SK-N-SH (cell line): ENCODE measurements at regions not wholly inside any gene's neighbourhood (a gene's known extent, or its start where the extent isn't known, plus 50 kb on each side); places are given as distances from the start of the nearest gene placed in this dataset.

Experiments used
- CTCF ChIA-PET: fragments of 300-600, 350-600 bp; formaldehyde crosslinking; extraction: SDS; loops from one replicate; lab custom pipeline; 2021; lab: Yijun Ruan, JAX
- POLR2A ChIA-PET: fragments of 350-600 bp; sonication (Branson Sonifier 250); formaldehyde crosslinking; extraction: SDS; loops from one replicate; lab custom pipeline; 2020; ENCODE audit warnings: antibody characterized with exemption, inconsistent platforms; lab: Yijun Ruan, JAX
- DNase-seq: peaks from one replicate; pipeline ENCODE4 v3.0.0; 2012
- H2AFZ ChIP-seq: fragments of 200-600 bp; sonication (generic); 2 replicates; pipeline ENCODE4 v1.8.1; 2016; ENCODE audit warnings: antibody characterized with exemption, mild to moderate bottlenecking, low read depth
- H3F3A ChIP-seq: fragments of 200-600 bp; sonication (generic); replicated peaks from 2 replicates; pipeline ENCODE3; 2016; ENCODE audit warnings: antibody characterized with exemption, mild to moderate bottlenecking; ENCODE audit not compliant: insufficient read depth
- H3K27ac ChIP-seq, 2 experiments: fragments of 200-500 bp in 1 of 2; fragments of 200-600 bp in 1 of 2; sonication (Bioruptor generic) in 1 of 2; sonication (generic), shearing (Covaris generic) in 1 of 2; 2 replicates each; pipeline versions ENCODE4 v1.5.1 to v1.6.1; 2014 to 2016; ENCODE audit warnings: low read depth in 2 of 2, inconsistent platforms in 1 of 2, low read length in 1 of 2, mild to moderate bottlenecking in 1 of 2, mixed read lengths in 1 of 2
- H3K27me3 ChIP-seq: fragments of 200-600 bp; sonication (generic), shearing (Covaris generic); 2 replicates; pipeline ENCODE4 v1.6.1; 2016; ENCODE audit warnings: mixed run types; ENCODE audit not compliant: insufficient read depth
- H3K36me3 ChIP-seq, 2 experiments: fragments of 200-500 bp in 1 of 2; fragments of 200-600 bp in 1 of 2; sonication (Bioruptor generic) in 1 of 2; sonication (generic) in 1 of 2; replicated peaks in 1 of 2; 2 replicates each; pipeline versions ENCODE3 to v1.5.1; 2014 to 2016; ENCODE audit warnings: low read length in 1 of 2, mild to moderate bottlenecking in 1 of 2; ENCODE audit not compliant: insufficient read depth in 2 of 2, control insufficient read depth in 1 of 2
- H3K4me1 ChIP-seq, 2 experiments: fragments of 200-500 bp in 1 of 2; fragments of 200-600 bp in 1 of 2; sonication (Bioruptor generic) in 1 of 2; sonication (generic), shearing (Covaris generic) in 1 of 2; 2 replicates each; pipeline versions ENCODE4 v1.5.1 to v1.6.1; 2014 to 2016; ENCODE audit warnings: low read depth in 1 of 2, low read length in 1 of 2, mixed run types in 1 of 2; ENCODE audit not compliant: insufficient read depth in 2 of 2, control insufficient read depth in 1 of 2
- H3K4me2 ChIP-seq: fragments of 200-600 bp; sonication (generic), shearing (Covaris generic); 2 replicates; pipeline ENCODE4 v1.6.1; 2017; ENCODE audit warnings: mixed run types
- H3K4me3 ChIP-seq, 2 experiments: fragments of 200-500 bp in 1 of 2; fragments of 200-600 bp in 1 of 2; sonication (Bioruptor generic) in 1 of 2; sonication (generic), shearing (Covaris generic) in 1 of 2; 2 replicates each; pipeline versions ENCODE4 v1.5.1 to v1.8.1; 2014 to 2016; ENCODE audit warnings: low read depth in 2 of 2, inconsistent platforms in 1 of 2, low read length in 1 of 2, mild to moderate bottlenecking in 1 of 2, mixed read lengths in 1 of 2, moderate library complexity in 1 of 2
- H3K79me2 ChIP-seq: fragments of 200-600 bp; sonication (generic); 2 replicates; pipeline ENCODE4 v1.8.1; 2017; ENCODE audit warnings: mild to moderate bottlenecking; ENCODE audit not compliant: insufficient read depth
- H3K9ac ChIP-seq: fragments of 200-600 bp; sonication (generic); 2 replicates; pipeline ENCODE4 v1.6.1; 2017; ENCODE audit warnings: mixed run types
- H3K9me2 ChIP-seq: fragments of 200-600 bp; sonication (generic); 2 replicates; pipeline ENCODE4 v1.6.1; 2017; ENCODE audit warnings: mixed run types
- H3K9me3 ChIP-seq: fragments of 200-600 bp; sonication (generic); 2 replicates; pipeline ENCODE4 v1.6.1; 2017; ENCODE audit warnings: mixed run types, mild to moderate bottlenecking, moderate library complexity
- H4K20me1 ChIP-seq: fragments of 200-600 bp; sonication (generic); 2 replicates; pipeline ENCODE4 v1.6.1; 2017; ENCODE audit warnings: mild to moderate bottlenecking, mixed run types; ENCODE audit not compliant: insufficient read depth
- CHD2 ChIP-seq: fragments of 150-350 bp; IDR thresholded peaks from 2 replicates; pipeline ENCODE4 v1.6.1; 2018; ENCODE audit warnings: low read length; ENCODE audit not compliant: partially characterized antibody
- ELF1 ChIP-seq: IDR thresholded peaks from 2 replicates; pipeline ENCODE4 v1.4.0; 2012
- EP300 ChIP-seq, 2 experiments: IDR thresholded peaks; 2 replicates each; pipeline versions ENCODE4 v1.4.0 to v1.6.1; 2012; ENCODE audit warnings: borderline replicate concordance in 1 of 2, low read depth in 1 of 2, low read length in 1 of 2
- FOXM1 ChIP-seq: IDR thresholded peaks from 2 replicates; pipeline ENCODE4 v1.4.0; 2012; ENCODE audit warnings: low read depth, mild to moderate bottlenecking
- GATA2 ChIP-seq: sonication (generic); formaldehyde crosslinking; IDR thresholded peaks from 2 replicates; pipeline ENCODE4 v1.5.0; 2020; ENCODE audit warnings: mild to moderate bottlenecking, missing genetic modification reagents
- MAX ChIP-seq: IDR thresholded peaks from 2 replicates; pipeline ENCODE4 v1.4.0; 2012; ENCODE audit warnings: low read depth
- MEF2A ChIP-seq: IDR thresholded peaks from 2 replicates; pipeline ENCODE4 v1.4.0; 2012; ENCODE audit warnings: low read depth, borderline replicate concordance
- MXI1 ChIP-seq: IDR thresholded peaks from 2 replicates; pipeline ENCODE4 v1.6.1; 2012; ENCODE audit warnings: mild to moderate bottlenecking, low read depth, low read length, improper control_type of control experiment
- NFIC ChIP-seq: IDR thresholded peaks from 2 replicates; pipeline ENCODE4 v1.4.0; 2012; ENCODE audit warnings: borderline replicate concordance
- NRF1 ChIP-seq: IDR thresholded peaks from 2 replicates; pipeline ENCODE4 v1.6.1; 2012; ENCODE audit warnings: low read depth, mild to moderate bottlenecking, low read length
- RFX5 ChIP-seq: IDR thresholded peaks from 2 replicates; pipeline ENCODE4 v1.6.1; 2012; ENCODE audit warnings: mild to moderate bottlenecking, improper control_type of control experiment, low read length
- RXRA ChIP-seq: IDR thresholded peaks from 2 replicates; pipeline ENCODE4 v1.4.0; 2012; ENCODE audit warnings: low read depth, mild to moderate bottlenecking, borderline replicate concordance
- SIN3A ChIP-seq: IDR thresholded peaks from 2 replicates; pipeline ENCODE4 v1.6.1; 2012; ENCODE audit warnings: low read depth, mild to moderate bottlenecking, low read length, moderate library complexity, borderline replicate concordance
- TAF1 ChIP-seq: IDR thresholded peaks from 2 replicates; pipeline ENCODE4 v1.6.1; 2012; ENCODE audit warnings: low read depth, mild to moderate bottlenecking, low read length, moderate library complexity, borderline replicate concordance
- USF1 ChIP-seq: IDR thresholded peaks from 2 replicates; pipeline ENCODE4 v1.4.0; 2012; ENCODE audit warnings: low read depth, borderline replicate concordance
- WGBS: methylation state at CpG from one replicate; pipeline ENCODE4 v1.1.6; 2017; ENCODE audit warnings: low lambda C conversion rate; 5-methylcytosine and 5-hydroxymethylcytosine counted together
- TF ChIP-seq, protein P1 (sequence below): fragments of 150-350 bp; IDR thresholded peaks from 2 replicates; pipeline ENCODE4 v1.6.1; 2017; ENCODE audit warnings: antibody characterized with exemption, low read length, low read depth, borderline replicate concordance
- TF ChIP-seq, protein P2 (sequence below): fragments of 200-600 bp; sonication (generic); IDR thresholded peaks from 2 replicates; pipeline ENCODE4 v1.6.1; 2017; ENCODE audit warnings: antibody characterized with exemption, mild to moderate bottlenecking, moderate library complexity
- TF ChIP-seq, protein P3 (sequence below): IDR thresholded peaks from 2 replicates; pipeline ENCODE4 v1.4.0; 2012; ENCODE audit warnings: low read depth, borderline replicate concordance

- no peak for TF ChIP-seq RXRA
Observed at GRCh38 chr2:145555360-145555759, 1035.4 kb upstream of the ZEB2 start (continued).

DNA sequence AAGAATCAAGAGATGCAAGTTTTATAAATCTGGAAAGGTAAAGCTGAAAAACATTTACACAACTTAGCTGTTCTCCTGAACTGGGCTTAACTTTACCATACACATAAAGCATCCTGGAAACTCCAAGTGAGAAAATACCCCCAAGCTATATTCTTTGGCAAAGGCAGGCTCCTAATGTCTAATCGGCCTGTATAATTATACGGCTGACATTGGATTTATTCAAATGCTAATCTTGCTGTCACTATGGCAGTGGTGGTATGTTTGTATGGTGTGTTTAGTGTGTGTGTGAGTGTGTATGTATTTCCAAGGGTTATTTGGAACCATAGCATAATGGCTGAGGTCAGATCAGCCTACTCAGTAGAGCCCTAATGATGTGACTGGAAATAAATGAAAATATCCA, 1031.8 kb upstream of the ZEB2 start:
- Histone ChIP-seq H3F3A (no peaks in the 10 kb centered on the region), H3K9me2 (no peaks in the 10 kb centered on the region), H3K9ac (no peak overlapping the region), H3K4me3 (no peak overlapping the region), H4K20me1 (no peaks in the 10 kb centered on the region), H2AFZ (no peak overlapping the region), H3K36me3 (no peaks in the 10 kb centered on the region), H3K4me2 (no peak overlapping the region), H3K9me3 (no peaks in the 10 kb centered on the region), H3K4me1 (no peaks in the 10 kb centered on the region; a peak in 1 of 4 replicates), H3K79me2 (no peaks in the 10 kb centered on the region), H3K27me3 (no peaks in the 10 kb centered on the region), H3K27ac (no peak overlapping the region)
- POLR2A ChIA-PET: no interaction called here
- DNase-seq: no peak
- TF ChIP-seq MAX (no peak), ELF1 (no peak), CHD2 (no peak), NRF1 (no peak), FOXM1 (no peak), MXI1 (no peak), RXRA (no peak)
- TF ChIP-seq, protein P1, sequence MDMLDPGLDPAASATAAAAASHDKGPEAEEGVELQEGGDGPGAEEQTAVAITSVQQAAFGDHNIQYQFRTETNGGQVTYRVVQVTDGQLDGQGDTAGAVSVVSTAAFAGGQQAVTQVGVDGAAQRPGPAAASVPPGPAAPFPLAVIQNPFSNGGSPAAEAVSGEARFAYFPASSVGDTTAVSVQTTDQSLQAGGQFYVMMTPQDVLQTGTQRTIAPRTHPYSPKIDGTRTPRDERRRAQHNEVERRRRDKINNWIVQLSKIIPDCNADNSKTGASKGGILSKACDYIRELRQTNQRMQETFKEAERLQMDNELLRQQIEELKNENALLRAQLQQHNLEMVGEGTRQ: no peak
- WGBS: 76% methylated on average over 2 of the region's 2 CpGs
- CTCF ChIA-PET: no interaction called here

DNA sequence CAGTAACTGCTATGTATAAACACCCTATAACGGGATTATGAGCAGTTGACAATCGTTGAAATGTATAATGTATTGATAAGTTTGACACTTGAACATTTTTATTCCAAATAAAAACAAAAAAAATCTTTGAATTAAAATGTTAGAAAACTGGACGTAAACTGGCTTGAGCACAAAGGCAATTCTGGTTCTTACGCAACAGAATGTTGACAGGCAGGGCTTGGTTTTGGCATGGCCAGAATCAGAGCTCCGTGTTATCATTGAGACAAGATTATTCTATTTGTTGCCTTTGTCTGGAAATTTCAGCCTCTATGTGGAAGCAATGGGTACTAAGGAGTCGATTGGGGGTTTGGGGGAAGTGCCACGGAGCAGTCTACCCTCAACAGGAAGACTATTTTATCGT, 1028.6 kb upstream of the ZEB2 start:
- no peaks in the 10 kb centered on the region for H3F3A ChIP-seq
- H3K79me2 ChIP-seq: no peaks in the 10 kb centered on the region
- no peaks in the 10 kb centered on the region for H3K9me3 ChIP-seq
- H3K4me3 ChIP-seq: no peak overlapping the region
- no peaks in the 10 kb centered on the region for H4K20me1 ChIP-seq
- H3K9me2 ChIP-seq: no peaks in the 10 kb centered on the region
- no peak for DNase-seq
- no peaks in the 10 kb centered on the region for H3K27me3 ChIP-seq
- CTCF ChIA-PET: no interaction called here
- no peak overlapping the region for H3K9ac ChIP-seq
- POLR2A ChIA-PET: no interaction called here
- no peaks in the 10 kb centered on the region for H3K36me3 ChIP-seq
- no peaks in the 10 kb centered on the region; a peak in 1 of 4 replicates for H3K4me1 ChIP-seq
- no peak overlapping the region for H3K27ac ChIP-seq
- TF ChIP-seq, protein P1: no peak
- no peak for TF ChIP-seq MEF2A
- TF ChIP-seq NFIC: no peak
- TF ChIP-seq USF1: no peak
- no peak for TF ChIP-seq CHD2
- TF ChIP-seq RFX5: no peak
- TF ChIP-seq TAF1: no peak
- no peak for TF ChIP-seq SIN3A
- TF ChIP-seq GATA2: no peak
- TF ChIP-seq, protein P2, sequence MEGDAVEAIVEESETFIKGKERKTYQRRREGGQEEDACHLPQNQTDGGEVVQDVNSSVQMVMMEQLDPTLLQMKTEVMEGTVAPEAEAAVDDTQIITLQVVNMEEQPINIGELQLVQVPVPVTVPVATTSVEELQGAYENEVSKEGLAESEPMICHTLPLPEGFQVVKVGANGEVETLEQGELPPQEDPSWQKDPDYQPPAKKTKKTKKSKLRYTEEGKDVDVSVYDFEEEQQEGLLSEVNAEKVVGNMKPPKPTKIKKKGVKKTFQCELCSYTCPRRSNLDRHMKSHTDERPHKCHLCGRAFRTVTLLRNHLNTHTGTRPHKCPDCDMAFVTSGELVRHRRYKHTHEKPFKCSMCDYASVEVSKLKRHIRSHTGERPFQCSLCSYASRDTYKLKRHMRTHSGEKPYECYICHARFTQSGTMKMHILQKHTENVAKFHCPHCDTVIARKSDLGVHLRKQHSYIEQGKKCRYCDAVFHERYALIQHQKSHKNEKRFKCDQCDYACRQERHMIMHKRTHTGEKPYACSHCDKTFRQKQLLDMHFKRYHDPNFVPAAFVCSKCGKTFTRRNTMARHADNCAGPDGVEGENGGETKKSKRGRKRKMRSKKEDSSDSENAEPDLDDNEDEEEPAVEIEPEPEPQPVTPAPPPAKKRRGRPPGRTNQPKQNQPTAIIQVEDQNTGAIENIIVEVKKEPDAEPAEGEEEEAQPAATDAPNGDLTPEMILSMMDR: no peak
- TF ChIP-seq EP300 (IDR thresholded peaks at IDR 0.05; ENCODE audit: borderline replicate concordance in 1 of 2, low read depth in 1 of 2, low read length in 1 of 2): no peak
- no peak for TF ChIP-seq ELF1
- TF ChIP-seq, protein P3, sequence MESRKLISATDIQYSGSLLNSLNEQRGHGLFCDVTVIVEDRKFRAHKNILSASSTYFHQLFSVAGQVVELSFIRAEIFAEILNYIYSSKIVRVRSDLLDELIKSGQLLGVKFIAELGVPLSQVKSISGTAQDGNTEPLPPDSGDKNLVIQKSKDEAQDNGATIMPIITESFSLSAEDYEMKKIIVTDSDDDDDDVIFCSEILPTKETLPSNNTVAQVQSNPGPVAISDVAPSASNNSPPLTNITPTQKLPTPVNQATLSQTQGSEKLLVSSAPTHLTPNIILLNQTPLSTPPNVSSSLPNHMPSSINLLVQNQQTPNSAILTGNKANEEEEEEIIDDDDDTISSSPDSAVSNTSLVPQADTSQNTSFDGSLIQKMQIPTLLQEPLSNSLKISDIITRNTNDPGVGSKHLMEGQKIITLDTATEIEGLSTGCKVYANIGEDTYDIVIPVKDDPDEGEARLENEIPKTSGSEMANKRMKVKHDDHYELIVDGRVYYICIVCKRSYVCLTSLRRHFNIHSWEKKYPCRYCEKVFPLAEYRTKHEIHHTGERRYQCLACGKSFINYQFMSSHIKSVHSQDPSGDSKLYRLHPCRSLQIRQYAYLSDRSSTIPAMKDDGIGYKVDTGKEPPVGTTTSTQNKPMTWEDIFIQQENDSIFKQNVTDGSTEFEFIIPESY: no peak
- TF ChIP-seq, all 33 proteins: peak for 0
- Histone ChIP-seq H2AFZ (no peak overlapping the region), H3K4me2 (no peak overlapping the region)
- WGBS: 80% methylated on average over 8 of the region's 8 CpGs
